ENCODE measurements at regions not wholly inside any gene's neighbourhood (a gene's known extent, or its start where the extent isn't known, plus 50 kb on each side); places are given as distances from the start of the nearest gene placed in this dataset.

GRCh38 chr7:35550831-35551230 lies 144.1 kb downstream of the HERPUD2 start:
- Histone ChIP-seq H2AFZ (ENCODE audit: low read length) (no peak overlapping the region), H3K4me1 (ENCODE audit: insufficient read depth, low read length, severe bottlenecking) (no peaks in the 10 kb centered on the region), H3K9me2 (ENCODE audit: low read depth, low read length) (no peaks in the 10 kb centered on the region), H3K9ac (ENCODE audit: low read length) (no peak overlapping the region), H3K36me3 (ENCODE audit: insufficient read depth, low read length) (no peaks in the 10 kb centered on the region), H3K27ac (ENCODE audit: low read depth, low read length, poor library complexity, severe bottlenecking) (no peak overlapping the region), H4K20me1 (ENCODE audit: insufficient read depth, low read length) (no peaks in the 10 kb centered on the region), H3K27me3 (ENCODE audit: insufficient read depth, low read length) (peaks cover 5% of the 10 kb centered on the region; the same call in 1 of the 2 replicates), H3F3A (ENCODE audit: insufficient read depth, low read length) (no peaks in the 10 kb centered on the region), H3K4me3 (ENCODE audit: low read depth, low read length, poor library complexity, severe bottlenecking) (no peak overlapping the region), H3K4me2 (ENCODE audit: low read length) (no peak overlapping the region), H3K9me3 (ENCODE audit: low read length) (no peaks in the 10 kb centered on the region), H3K79me2 (ENCODE audit: insufficient read depth, low read length) (no peaks in the 10 kb centered on the region)
- TF ChIP-seq EZH2 (IDR thresholded peaks at IDR 0.05; ENCODE audit: borderline replicate concordance, low read length), result no peak
- TF ChIP-seq, protein P1, sequence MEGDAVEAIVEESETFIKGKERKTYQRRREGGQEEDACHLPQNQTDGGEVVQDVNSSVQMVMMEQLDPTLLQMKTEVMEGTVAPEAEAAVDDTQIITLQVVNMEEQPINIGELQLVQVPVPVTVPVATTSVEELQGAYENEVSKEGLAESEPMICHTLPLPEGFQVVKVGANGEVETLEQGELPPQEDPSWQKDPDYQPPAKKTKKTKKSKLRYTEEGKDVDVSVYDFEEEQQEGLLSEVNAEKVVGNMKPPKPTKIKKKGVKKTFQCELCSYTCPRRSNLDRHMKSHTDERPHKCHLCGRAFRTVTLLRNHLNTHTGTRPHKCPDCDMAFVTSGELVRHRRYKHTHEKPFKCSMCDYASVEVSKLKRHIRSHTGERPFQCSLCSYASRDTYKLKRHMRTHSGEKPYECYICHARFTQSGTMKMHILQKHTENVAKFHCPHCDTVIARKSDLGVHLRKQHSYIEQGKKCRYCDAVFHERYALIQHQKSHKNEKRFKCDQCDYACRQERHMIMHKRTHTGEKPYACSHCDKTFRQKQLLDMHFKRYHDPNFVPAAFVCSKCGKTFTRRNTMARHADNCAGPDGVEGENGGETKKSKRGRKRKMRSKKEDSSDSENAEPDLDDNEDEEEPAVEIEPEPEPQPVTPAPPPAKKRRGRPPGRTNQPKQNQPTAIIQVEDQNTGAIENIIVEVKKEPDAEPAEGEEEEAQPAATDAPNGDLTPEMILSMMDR (IDR thresholded peaks at IDR 0.05; ENCODE audit: low read length), result no peak

GRCh38 chr7:35549781-35550180 lies 145.2 kb downstream of the HERPUD2 start:
- Histone ChIP-seq H3K79me2 (ENCODE audit: insufficient read depth, low read length) (no peaks in the 10 kb centered on the region), H3K4me3 (ENCODE audit: low read depth, low read length, poor library complexity, severe bottlenecking) (no peak overlapping the region), H3K9me2 (ENCODE audit: low read depth, low read length) (no peaks in the 10 kb centered on the region), H3K27ac (ENCODE audit: low read depth, low read length, poor library complexity, severe bottlenecking) (no peak overlapping the region), H2AFZ (ENCODE audit: low read length) (no peak overlapping the region), H3K36me3 (ENCODE audit: insufficient read depth, low read length) (no peaks in the 10 kb centered on the region), H3K4me2 (ENCODE audit: low read length) (no peak overlapping the region), H3K9ac (ENCODE audit: low read length) (no peak overlapping the region), H3K27me3 (ENCODE audit: insufficient read depth, low read length) (peaks cover 5% of the 10 kb centered on the region; the same call in 1 of the 2 replicates), H3F3A (ENCODE audit: insufficient read depth, low read length) (no peaks in the 10 kb centered on the region), H3K4me1 (ENCODE audit: insufficient read depth, low read length, severe bottlenecking) (no peaks in the 10 kb centered on the region), H4K20me1 (ENCODE audit: insufficient read depth, low read length) (no peaks in the 10 kb centered on the region), H3K9me3 (ENCODE audit: low read length) (no peaks in the 10 kb centered on the region)
- no peak for TF ChIP-seq EZH2 (IDR thresholded peaks at IDR 0.05; ENCODE audit: borderline replicate concordance, low read length)
- TF ChIP-seq, protein P1 (IDR thresholded peaks at IDR 0.05; ENCODE audit: low read length), result no peak

DNA sequence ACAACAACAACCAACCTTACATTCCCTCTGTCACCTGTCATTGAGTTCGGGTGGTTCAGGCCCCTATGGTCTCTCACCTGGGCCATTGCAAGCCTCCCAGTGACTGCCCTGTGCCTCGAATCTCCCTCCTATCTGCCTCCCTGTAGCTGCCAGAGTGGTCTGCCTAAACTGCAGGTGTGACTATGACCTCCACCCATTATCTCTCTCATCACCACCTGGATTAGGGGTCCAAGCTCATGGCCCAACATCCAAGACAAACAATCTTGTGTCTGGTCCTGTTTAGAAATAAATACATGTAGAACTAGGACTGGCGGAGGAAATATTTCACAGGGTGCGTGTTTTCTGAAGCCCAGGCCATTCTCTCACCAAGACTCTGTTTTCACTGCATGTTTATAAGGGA lies 146.6 kb downstream of the HERPUD2 start:
- Histone ChIP-seq H2AFZ (ENCODE audit: low read length) (no peak overlapping the region), H3K4me1 (ENCODE audit: insufficient read depth, low read length, severe bottlenecking) (no peaks in the 10 kb centered on the region), H3K9me2 (ENCODE audit: low read depth, low read length) (no peaks in the 10 kb centered on the region), H3K27me3 (ENCODE audit: insufficient read depth, low read length) (peaks cover 5% of the 10 kb centered on the region; the same call in 1 of the 2 replicates), H4K20me1 (ENCODE audit: insufficient read depth, low read length) (no peaks in the 10 kb centered on the region), H3K36me3 (ENCODE audit: insufficient read depth, low read length) (no peaks in the 10 kb centered on the region), H3K4me3 (ENCODE audit: low read depth, low read length, poor library complexity, severe bottlenecking) (no peak overlapping the region), H3K4me2 (ENCODE audit: low read length) (no peak overlapping the region), H3K9ac (ENCODE audit: low read length) (no peak overlapping the region), H3K79me2 (ENCODE audit: insufficient read depth, low read length) (no peaks in the 10 kb centered on the region), H3K27ac (ENCODE audit: low read depth, low read length, poor library complexity, severe bottlenecking) (no peak overlapping the region), H3F3A (ENCODE audit: insufficient read depth, low read length) (no peaks in the 10 kb centered on the region), H3K9me3 (ENCODE audit: low read length) (no peaks in the 10 kb centered on the region)
- TF ChIP-seq, protein P1 (IDR thresholded peaks at IDR 0.05; ENCODE audit: low read length), result no peak
- no peak for TF ChIP-seq EZH2 (IDR thresholded peaks at IDR 0.05; ENCODE audit: borderline replicate concordance, low read length)

All from OCI-LY1 (cell line).